Lung (tissue), 11 donors: ENCODE measurements at regions not wholly inside any gene's neighbourhood (a gene's known extent, or its start where the extent isn't known, plus 50 kb on each side); places are given as distances from the start of the nearest gene placed in this dataset.

ENCODE experiments used
- ATAC-seq: fragments of 200-7000 bp; cut with Tn5 transposase; one replicate; pipeline ENCODE4 v1.9.1; 2020; ENCODE audit warnings: moderate number of reproducible peaks; ENCODE audit not compliant: insufficient read depth, low FRiP score
- DNase-seq, 3 donors: peaks; one replicate each; pipeline ENCODE4 v3.0.0-alpha.2; 2013 to 2017
- H3K27ac ChIP-seq, 2 donors: one replicate each; pipeline ENCODE4 v1.5.1; 2013; ENCODE audit warnings: mild to moderate bottlenecking in 2 of 2, moderate library complexity in 2 of 2, control low read depth in 1 of 2, inconsistent platforms in 1 of 2, low read depth in 1 of 2, low read length in 1 of 2
- H3K27me3 ChIP-seq, 3 donors: one replicate each; pipeline ENCODE4 v1.5.1; 2013; ENCODE audit warnings: low read length in 2 of 3; ENCODE audit not compliant: control insufficient read depth in 3 of 3, insufficient read depth in 3 of 3
- H3K36me3 ChIP-seq, 4 donors: one replicate each; pipeline ENCODE4 v1.5.1; 2013; ENCODE audit warnings: low read length in 4 of 4, mild to moderate bottlenecking in 1 of 4, moderate library complexity in 1 of 4; ENCODE audit not compliant: control insufficient read depth in 4 of 4, insufficient read depth in 4 of 4
- H3K4me1 ChIP-seq, 5 donors: one replicate each; pipeline ENCODE4 v1.5.1; 2013; ENCODE audit warnings: low read length in 5 of 5, mild to moderate bottlenecking in 2 of 5, moderate library complexity in 1 of 5; ENCODE audit not compliant: control insufficient read depth in 5 of 5, insufficient read depth in 5 of 5
- H3K4me3 ChIP-seq: one replicate; pipeline ENCODE4 v1.5.1; 2013; ENCODE audit warnings: mild to moderate bottlenecking, control low read depth, moderate library complexity
- H3K9ac ChIP-seq, 2 donors: one replicate each; pipeline ENCODE4 v1.5.1; 2013; ENCODE audit warnings: low read length in 2 of 2, control low read depth in 1 of 2; ENCODE audit not compliant: insufficient read depth in 1 of 2
- H3K9me3 ChIP-seq, 4 donors: one replicate each; pipeline ENCODE4 v1.5.1; 2013; ENCODE audit warnings: low read length in 3 of 4, mild to moderate bottlenecking in 1 of 4, moderate library complexity in 1 of 4; ENCODE audit not compliant: control insufficient read depth in 4 of 4, insufficient read depth in 3 of 4
- CTCF ChIP-seq: IDR thresholded peaks from 2 replicates; pipeline ENCODE4 v1.5.1; 2012; ENCODE audit warnings: mild to moderate bottlenecking; ENCODE audit errors: control extremely low read depth, extremely low read depth
- WGBS, 2 donors: extraction: QIAGEN DNeasy Blood & Tissue Kit; methylation state at CpG; one replicate each; pipeline ENCODE4 v1.1.7; 2013; 5-methylcytosine and 5-hydroxymethylcytosine counted together
- donor health status: control.
- donor health status: control.
- donor health status: Bipolar disorder and iron deficiency.
- donor health status: healthy.
- donor health status: DM: yes; HTN: yes; CAD: no.

- 41 to 45% methylated on average over 3 of the region's 3 CpGs for WGBS, 2 donors
- no peak for TF ChIP-seq CTCF
- Histone ChIP-seq H3K9ac (no peak overlapping the region), H3K4me3 (no peak overlapping the region), H3K27ac (no peak overlapping the region), H3K36me3 (no peaks in the 10 kb centered on the region), H3K9me3 (peaks cover 0 to 3% (median 1%) of the 10 kb centered on the region in 4 donors), H3K4me1 (no peaks in the 10 kb centered on the region), H3K27me3 (no peaks in the 10 kb centered on the region)
- DNase-seq: peak in 2 of 3 donors; percentile 29 to 48
- ATAC-seq: no peak
These were observed 100.7 kb downstream of the ASB7 start for GRCh38 chr15:100703032-100703578.

GRCh38 chr15:100703671-100704070, 101.3 kb downstream of the ASB7 start:
- no peak overlapping the region for H3K27ac ChIP-seq
- peaks cover 0 to 3% (median 1%) of the 10 kb centered on the region in 4 donors for H3K9me3 ChIP-seq
- no peak overlapping the region for H3K9ac ChIP-seq
- no peak for DNase-seq
- no peak for ATAC-seq
- H3K4me1 ChIP-seq: peaks cover 0 to under 1% (median 0%) of the 10 kb centered on the region in 5 donors
- no peak overlapping the region for H3K4me3 ChIP-seq
- H3K27me3 ChIP-seq: no peaks in the 10 kb centered on the region
- H3K36me3 ChIP-seq: no peaks in the 10 kb centered on the region
- TF ChIP-seq CTCF: no peak
- 88 to 90% methylated on average over 10 of the region's 10 CpGs for WGBS, 2 donors

GRCh38 chr15:100704281-100705055, 102.1 kb downstream of the ASB7 start:
- TF ChIP-seq CTCF: no peak
- peaks cover 0 to 3% (median 0%) of the 10 kb centered on the region in 5 donors for H3K4me1 ChIP-seq
- peaks cover 0 to 3% (median 1%) of the 10 kb centered on the region in 4 donors for H3K9me3 ChIP-seq
- H3K27ac ChIP-seq: no peak overlapping the region
- no peak for ATAC-seq
- no peak for DNase-seq
- H3K27me3 ChIP-seq: no peaks in the 10 kb centered on the region
- WGBS, 2 donors: 85 to 92% methylated on average over 7 of the region's 7 CpGs
- no peak overlapping the region for H3K9ac ChIP-seq
- no peak overlapping the region for H3K4me3 ChIP-seq
- H3K36me3 ChIP-seq: no peaks in the 10 kb centered on the region
